Inferior parietal cortex (tissue), 1 donor: ENCODE measurements at regions not wholly inside any gene's neighbourhood (a gene's known extent, or its start where the extent isn't known, plus 50 kb on each side); places are given as distances from the start of the nearest gene placed in this dataset.
"Not testable (repeated sequence)": the region's sequence is repeated elsewhere in the genome, so short reads cannot be mapped to it uniquely, and the experiment has no call there.

Source experiments
- DNase-seq: peaks from one replicate; pipeline ENCODE4 v3.0.0-alpha.2; 2016; ENCODE audit errors: extremely low spot score

DNA sequence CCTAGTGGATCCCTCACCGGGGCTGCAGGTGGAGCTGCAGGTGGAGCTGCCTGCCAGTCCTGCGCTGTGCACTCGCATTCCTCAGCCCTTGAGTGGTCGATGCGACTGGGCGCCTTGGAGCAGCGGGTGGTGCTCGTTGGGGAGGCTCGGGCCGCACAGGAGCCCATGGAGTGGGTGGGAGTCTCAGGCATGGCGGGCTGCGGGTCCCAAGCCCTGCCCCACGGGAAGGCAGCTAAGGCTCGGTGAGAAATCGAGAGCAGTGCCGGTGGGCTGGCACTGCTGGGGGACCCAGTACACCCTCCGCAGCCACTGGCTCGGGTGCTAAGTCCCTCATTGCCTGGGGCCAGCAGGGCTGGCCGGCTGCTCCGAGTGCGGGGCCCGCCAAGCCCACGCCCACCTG lies 351.8 kb upstream of the CITED2 start:
- not testable (repeated sequence) for DNase-seq

DNA sequence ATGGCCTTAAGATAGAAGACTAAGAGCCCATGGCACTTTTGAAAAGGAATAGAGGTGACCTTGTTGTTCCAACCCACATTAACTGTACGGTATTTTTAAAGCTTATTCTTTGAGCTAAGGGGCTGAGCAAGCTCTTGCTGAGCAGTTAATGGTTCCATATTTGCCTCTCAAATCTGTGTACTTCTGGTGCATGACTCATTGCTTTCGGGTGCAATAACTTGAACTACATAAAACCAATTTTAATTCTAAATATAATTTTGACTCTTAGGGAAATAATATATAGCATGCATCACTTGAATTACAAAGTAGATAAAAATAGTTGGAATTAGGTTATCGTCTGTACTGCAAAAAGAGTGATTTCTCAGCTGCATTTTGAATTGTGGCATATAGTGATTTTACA lies 348.1 kb upstream of the CITED2 start:
- no peak for DNase-seq

DNA sequence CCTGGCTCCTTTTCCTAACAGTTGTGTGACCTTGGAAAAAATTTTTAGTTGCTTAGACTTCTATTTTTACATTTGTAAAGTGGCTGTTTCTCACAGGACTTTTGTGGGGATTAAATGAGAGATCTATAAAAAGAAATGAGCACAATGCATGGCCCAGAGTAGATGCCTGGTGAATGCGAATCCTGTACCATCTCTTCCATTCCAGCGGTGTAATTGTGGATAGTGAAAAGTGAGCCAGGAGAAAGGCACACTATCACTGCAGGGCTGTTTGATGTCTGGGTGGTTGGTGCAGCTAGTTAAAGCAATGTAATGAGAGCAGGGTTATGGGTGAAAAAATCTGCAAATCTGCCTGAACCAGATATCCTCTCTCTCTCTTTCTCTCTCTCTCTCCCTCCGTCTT lies 347.5 kb upstream of the CITED2 start:
- DNase-seq, result no peak

GRCh38 chr6:139713900-139714506 lies 339.6 kb upstream of the CITED2 start:
- DNase-seq, result no peak

DNA sequence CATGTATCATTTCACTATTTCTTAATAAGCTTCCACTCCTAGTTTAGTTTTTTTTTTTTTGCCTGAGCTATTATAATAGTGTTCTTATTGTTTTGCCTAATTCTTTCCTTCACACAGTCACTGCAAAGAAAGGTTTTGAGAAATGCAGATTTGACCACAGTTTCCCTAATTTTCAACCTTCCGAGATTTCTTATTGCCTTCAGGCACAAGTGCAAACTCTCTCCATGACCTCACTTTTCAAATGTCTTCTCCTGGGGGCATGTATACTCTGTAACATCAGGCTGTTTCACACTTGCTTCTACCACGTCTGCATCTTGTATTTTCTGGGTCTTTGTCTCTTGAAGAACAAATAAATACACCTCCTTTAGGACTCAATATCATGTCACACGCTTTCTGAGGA lies 339.0 kb upstream of the CITED2 start:
- no peak for DNase-seq

GRCh38 chr6:139712830-139713229 lies 338.4 kb upstream of the CITED2 start:
- DNase-seq, result no peak

DNA sequence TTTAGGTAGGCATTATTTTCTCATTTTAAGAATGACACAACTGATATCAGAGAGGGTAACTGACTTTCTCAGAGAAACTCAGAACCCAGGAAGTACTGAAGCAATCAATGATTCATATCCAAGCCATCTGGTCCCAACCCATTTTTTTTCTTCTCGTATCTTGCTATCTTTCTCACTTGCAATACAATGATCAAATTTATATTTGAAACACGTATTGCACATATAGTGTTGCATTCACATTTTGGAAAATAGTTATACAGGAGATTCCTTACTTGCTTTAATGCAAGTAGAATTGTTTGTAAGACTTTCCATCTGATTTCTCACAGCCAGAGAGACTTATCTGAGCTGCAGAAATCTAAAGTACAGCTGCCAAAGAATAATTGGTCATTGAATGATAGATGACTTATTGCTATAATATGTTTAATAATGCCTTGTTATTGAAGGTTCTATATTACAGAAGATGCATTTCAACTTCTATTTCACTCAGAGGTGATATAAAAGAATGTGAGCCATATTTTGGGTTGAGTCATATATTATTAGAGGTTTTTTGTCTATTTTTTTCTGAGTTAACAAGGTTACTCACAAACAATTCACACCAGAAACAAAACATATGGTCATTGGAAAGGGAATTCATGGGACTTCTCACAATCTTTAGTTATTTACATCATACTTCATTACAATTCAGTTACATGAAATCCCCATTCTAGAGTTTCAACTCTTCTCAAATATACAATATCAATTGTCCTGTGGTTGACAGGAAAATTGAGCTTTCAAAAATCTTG lies 337.5 kb upstream of the CITED2 start:
- DNase-seq, result no peak

GRCh38 chr6:139710556-139710955 lies 336.1 kb upstream of the CITED2 start:
- no peak for DNase-seq

GRCh38 chr6:139708337-139709199 lies 334.1 kb upstream of the CITED2 start:
- no peak for DNase-seq

DNA sequence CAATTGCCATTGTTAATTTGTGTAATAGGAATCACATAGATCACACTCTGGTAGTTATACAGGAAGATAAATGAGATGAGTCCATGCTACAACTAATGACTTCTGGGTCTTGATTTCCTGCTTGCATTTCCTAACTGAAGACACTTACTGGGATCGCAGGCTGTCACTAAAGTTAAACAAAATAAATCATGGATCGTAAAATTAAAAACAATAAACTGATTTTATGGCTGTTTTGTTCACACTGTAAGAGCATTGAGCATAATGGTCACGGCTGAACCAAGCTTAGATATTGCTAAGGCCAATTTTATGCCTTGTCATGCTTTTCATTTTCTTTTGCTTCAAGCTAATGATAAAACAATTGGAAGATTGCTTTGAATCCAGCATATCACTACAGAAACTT lies 332.5 kb upstream of the CITED2 start:
- DNase-seq, result no peak

GRCh38 chr6:139705284-139705683 lies 330.8 kb upstream of the CITED2 start:
- DNase-seq, result no peak

- no peak for DNase-seq
Observed at GRCh38 chr6:139703780-139704179, 329.3 kb upstream of the CITED2 start.

DNA sequence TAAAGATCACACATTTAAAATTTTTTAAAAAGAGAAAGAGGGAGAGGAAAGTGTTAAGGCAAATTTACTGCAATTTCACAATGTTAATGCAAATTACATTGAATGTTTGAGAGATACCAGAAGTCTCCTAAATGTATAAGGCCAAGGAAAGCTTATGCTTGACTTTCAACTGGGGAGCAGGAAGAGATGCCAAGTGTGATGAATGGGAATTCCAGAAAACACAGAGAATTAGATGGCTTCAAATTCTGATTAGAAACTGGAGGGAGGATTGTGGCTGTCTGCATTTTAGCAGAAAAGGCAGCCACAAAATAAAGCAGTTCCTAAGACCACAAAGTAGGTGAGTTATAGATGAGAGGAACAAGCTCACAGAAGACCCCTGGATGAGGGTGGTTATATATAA lies 328.3 kb upstream of the CITED2 start:
- no peak for DNase-seq

GRCh38 chr6:139701695-139702094 lies 327.2 kb upstream of the CITED2 start:
- DNase-seq, result no peak

- no peak for DNase-seq
Observed at GRCh38 chr6:139701003-139701402, 326.6 kb upstream of the CITED2 start.

- no peak for DNase-seq
Observed at GRCh38 chr6:139699911-139700310, 325.5 kb upstream of the CITED2 start.

GRCh38 chr6:139699335-139699734 lies 324.9 kb upstream of the CITED2 start:
- DNase-seq, result no peak

- no peak for DNase-seq
Observed at GRCh38 chr6:139698526-139699176, 324.2 kb upstream of the CITED2 start.

DNA sequence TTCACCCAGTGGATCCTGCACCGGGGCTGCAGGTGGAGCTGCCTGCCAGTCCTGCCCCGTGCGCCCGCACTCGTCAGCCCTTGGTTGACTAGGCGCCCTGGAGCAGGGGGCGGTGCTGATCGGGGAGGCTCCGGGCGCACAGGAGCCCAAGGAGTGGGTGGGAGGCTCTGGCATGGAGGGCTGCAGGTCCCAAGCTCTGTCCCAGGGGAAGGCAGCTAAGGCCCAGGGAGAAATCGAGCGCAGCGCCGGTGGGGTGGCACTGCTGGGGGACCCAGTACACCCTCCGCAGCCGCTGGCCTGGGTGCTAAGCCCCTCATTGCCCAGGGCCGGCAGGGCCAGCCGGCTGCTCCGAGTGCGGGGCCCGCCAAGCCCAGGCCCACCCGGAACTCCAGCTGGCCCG lies 323.4 kb upstream of the CITED2 start:
- not testable (repeated sequence) for DNase-seq

DNA sequence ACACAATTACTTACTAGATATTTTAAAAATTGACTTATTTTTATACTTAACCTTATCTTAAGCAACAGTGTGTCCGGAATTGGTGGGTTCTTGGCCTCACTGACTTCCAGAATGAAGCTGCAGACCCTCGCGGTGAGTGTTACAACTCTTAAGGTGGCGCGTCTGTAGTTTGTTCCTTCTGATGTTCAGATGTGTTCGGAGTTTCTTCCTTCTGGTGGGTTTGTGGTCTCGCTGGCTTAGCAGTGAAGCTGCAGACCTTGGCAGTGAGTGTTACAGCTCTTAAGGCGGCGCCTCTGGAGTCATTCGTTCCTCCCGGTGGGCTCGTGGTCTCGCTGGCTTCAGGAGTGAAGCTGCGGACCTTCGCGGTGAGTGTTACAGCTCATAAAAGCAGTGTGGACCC lies 322.5 kb upstream of the CITED2 start:
- DNase-seq, result not testable (repeated sequence)

DNA sequence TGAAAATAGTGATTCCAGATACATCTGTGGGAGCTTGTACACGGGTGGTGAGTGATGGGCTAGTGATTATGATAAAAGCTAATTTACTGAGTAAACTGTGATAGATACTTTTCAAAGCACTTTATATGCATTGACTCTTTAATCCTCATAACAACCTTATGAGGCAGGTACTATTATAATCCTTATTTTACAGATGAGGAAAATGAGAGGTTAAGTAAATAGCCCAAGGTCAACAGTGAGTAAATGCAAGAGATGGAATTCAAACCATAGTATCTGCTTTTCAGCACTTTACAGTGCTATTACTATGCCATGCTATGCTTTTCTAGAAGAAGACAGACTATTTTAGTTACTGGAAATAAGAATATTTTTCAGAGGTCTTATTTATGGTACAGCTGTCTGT lies 320.9 kb upstream of the CITED2 start:
- DNase-seq, result no peak

DNA sequence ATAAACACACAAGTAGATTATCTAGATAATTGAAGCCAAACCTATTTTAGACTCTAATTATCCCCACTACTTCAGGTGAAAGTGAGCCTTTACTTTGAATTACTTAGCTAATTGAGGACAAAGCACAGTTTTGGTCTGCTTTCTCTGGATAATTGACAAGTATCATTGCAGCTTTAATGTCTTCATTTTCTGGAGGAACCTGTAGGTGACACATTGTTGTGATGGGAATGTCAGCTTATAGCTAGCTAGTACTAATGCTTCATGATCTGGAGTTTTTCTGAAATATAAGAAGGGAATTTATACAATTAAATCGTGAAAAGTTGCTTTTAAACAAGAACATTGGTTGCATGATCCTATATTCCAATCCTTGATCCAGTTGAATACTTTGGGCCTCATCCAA lies 319.3 kb upstream of the CITED2 start:
- DNase-seq, result no peak
